Testis (tissue), 2 donors: ENCODE measurements at regions not wholly inside any gene's neighbourhood (a gene's known extent, or its start where the extent isn't known, plus 50 kb on each side); places are given as distances from the start of the nearest gene placed in this dataset.

Experiments used
- DNase-seq: peaks from one replicate; pipeline ENCODE4 v3.0.0-alpha.2; 2019
- H3K27ac ChIP-seq, 2 donors: fragments of 200-600 bp; sonication (generic); one replicate each; pipeline ENCODE4 v1.5.1; 2019
- H3K27me3 ChIP-seq: fragments of 200-600 bp; sonication (generic); one replicate; pipeline ENCODE4 v1.5.1; 2019
- H3K36me3 ChIP-seq: fragments of 200-600 bp; sonication (generic); one replicate; pipeline ENCODE4 v1.5.1; 2017; ENCODE audit warnings: low read depth; ENCODE audit errors: missing control alignments
- H3K4me1 ChIP-seq: fragments of 200-600 bp; sonication (generic); one replicate; pipeline ENCODE4 v1.5.1; 2019
- H3K4me3 ChIP-seq, 2 donors: fragments of 200-600 bp; sonication (generic); one replicate each; pipeline ENCODE4 v1.5.1; 2017 to 2019
- H3K9me3 ChIP-seq: fragments of 200-600 bp; sonication (generic); one replicate; pipeline ENCODE4 v1.5.1; 2017
- POLR2A ChIP-seq: fragments of 450-650 bp; IDR thresholded peaks from one replicate; pipeline ENCODE4 v1.6.1; 2017; ENCODE audit warnings: antibody characterized with exemption, mild to moderate bottlenecking, moderate library complexity
- WGBS, 2 donors: methylation state at CpG; one replicate each; pipeline ENCODE4 v1.1.5; 2018; 5-methylcytosine and 5-hydroxymethylcytosine counted together
- intact Hi-C: fragments of 100-400 bp; cut with DNase I; formaldehyde crosslinking; loops from one replicate; pipeline ENCODE4 v1.15.1; 2023; ENCODE audit warnings: low total_unique reads
- TF ChIP-seq, protein P1 (sequence below), 3 experiments: fragments of 450-650 bp in 2 of 3; fragments of 200-600 bp in 1 of 3; sonication (generic) in 1 of 3; IDR thresholded peaks; one replicate each; pipeline ENCODE4 v1.5.1; 2016 to 2019; ENCODE audit warnings: antibody characterized with exemption in 3 of 3, mild to moderate bottlenecking in 2 of 3, moderate library complexity in 1 of 3

DNA sequence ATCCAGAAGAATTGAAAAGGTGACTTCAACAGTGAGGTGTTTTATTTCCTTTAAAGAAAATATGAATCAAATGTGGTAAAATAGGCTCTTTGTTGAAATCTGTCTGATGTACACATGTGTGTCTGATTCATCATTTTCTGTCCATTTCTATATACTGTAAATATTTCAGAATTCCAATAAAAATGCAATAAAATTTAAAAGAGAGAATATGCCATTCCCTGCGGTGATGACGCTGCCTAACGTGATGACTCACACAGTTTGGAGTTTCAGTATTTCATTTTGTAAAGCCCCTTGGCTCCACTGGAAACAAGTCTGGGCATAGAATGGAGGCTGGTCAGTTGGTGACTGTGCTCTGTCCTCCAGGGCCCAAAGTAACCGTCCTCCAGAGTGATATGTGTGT, 482.5 kb upstream of the CDH5 start:
- no peaks in the 10 kb centered on the region for H3K9me3 ChIP-seq
- WGBS, 2 donors, result 96 to 98% methylated on average over 4 of the region's 4 CpGs
- no peaks in the 10 kb centered on the region for H3K36me3 ChIP-seq
- TF ChIP-seq, protein P1, sequence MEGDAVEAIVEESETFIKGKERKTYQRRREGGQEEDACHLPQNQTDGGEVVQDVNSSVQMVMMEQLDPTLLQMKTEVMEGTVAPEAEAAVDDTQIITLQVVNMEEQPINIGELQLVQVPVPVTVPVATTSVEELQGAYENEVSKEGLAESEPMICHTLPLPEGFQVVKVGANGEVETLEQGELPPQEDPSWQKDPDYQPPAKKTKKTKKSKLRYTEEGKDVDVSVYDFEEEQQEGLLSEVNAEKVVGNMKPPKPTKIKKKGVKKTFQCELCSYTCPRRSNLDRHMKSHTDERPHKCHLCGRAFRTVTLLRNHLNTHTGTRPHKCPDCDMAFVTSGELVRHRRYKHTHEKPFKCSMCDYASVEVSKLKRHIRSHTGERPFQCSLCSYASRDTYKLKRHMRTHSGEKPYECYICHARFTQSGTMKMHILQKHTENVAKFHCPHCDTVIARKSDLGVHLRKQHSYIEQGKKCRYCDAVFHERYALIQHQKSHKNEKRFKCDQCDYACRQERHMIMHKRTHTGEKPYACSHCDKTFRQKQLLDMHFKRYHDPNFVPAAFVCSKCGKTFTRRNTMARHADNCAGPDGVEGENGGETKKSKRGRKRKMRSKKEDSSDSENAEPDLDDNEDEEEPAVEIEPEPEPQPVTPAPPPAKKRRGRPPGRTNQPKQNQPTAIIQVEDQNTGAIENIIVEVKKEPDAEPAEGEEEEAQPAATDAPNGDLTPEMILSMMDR (IDR thresholded peaks at IDR 0.05), result no peak
- TF ChIP-seq POLR2A, result no peak
- no peak overlapping the region for H3K27ac ChIP-seq
- no peak overlapping the region for H3K4me3 ChIP-seq
- intact Hi-C loops, result no loop called here
- DNase-seq, result no peak
- H3K27me3 ChIP-seq, result no peaks in the 10 kb centered on the region
- H3K4me1 ChIP-seq, result no peaks in the 10 kb centered on the region

GRCh38 chr16:65878347-65878746, 488.1 kb upstream of the CDH5 start:
- Histone ChIP-seq H3K27me3 (no peaks in the 10 kb centered on the region), H3K27ac (no peak overlapping the region), H3K4me3 (no peak overlapping the region), H3K9me3 (no peaks in the 10 kb centered on the region), H3K36me3 (no peaks in the 10 kb centered on the region), H3K4me1 (no peaks in the 10 kb centered on the region)
- WGBS, 2 donors, result 92 to 97% methylated on average over 4 of the region's 4 CpGs
- DNase-seq, result no peak
- no peak for TF ChIP-seq POLR2A
- TF ChIP-seq, protein P1 (IDR thresholded peaks at IDR 0.05), result no peak
- intact Hi-C loops, result no loop called here

DNA sequence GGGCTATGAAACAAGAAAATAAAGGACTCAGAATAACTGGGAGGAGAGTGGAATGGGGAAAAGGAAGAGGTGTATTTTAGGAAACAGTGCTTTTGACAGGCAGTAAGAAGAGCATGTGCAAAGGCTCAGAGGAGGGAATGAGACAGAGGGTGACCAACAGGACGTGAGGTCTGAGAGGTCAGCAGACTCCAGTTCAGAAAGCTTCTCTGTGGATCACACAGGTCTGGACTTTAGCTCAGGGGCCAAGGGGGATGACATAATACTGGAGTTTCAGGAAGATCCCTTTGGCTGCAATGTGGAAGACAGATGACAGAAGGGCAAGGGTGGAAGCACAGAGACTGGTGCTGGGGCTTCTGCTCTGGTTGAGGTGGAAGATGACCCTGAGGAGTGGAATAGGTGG, 489.9 kb upstream of the CDH5 start:
- Histone ChIP-seq H3K36me3 (no peaks in the 10 kb centered on the region), H3K27ac (no peak overlapping the region), H3K27me3 (no peaks in the 10 kb centered on the region), H3K4me1 (no peaks in the 10 kb centered on the region), H3K4me3 (no peak overlapping the region), H3K9me3 (no peaks in the 10 kb centered on the region)
- TF ChIP-seq, protein P1 (IDR thresholded peaks at IDR 0.05), result no peak
- no peak for TF ChIP-seq POLR2A
- 67 to 80% methylated on average over 1 of the region's 1 CpG for WGBS, 2 donors
- DNase-seq, result no peak
- intact Hi-C loops, result no loop called here

GRCh38 chr16:65876056-65876408, 490.5 kb upstream of the CDH5 start:
- 74 to 80% methylated on average over 3 of the region's 3 CpGs for WGBS, 2 donors
- no peak for DNase-seq

More at GRCh38 chr16:65876056-65876408, 490.5 kb upstream of the CDH5 start:
- H3K4me3 ChIP-seq, result no peak overlapping the region
- H3K9me3 ChIP-seq, result no peaks in the 10 kb centered on the region
- intact Hi-C loops, result no loop called here
- no peaks in the 10 kb centered on the region for H3K27me3 ChIP-seq
- no peaks in the 10 kb centered on the region for H3K36me3 ChIP-seq
- no peak overlapping the region for H3K27ac ChIP-seq
- no peaks in the 10 kb centered on the region for H3K4me1 ChIP-seq
- TF ChIP-seq, protein P1 (IDR thresholded peaks at IDR 0.05), result no peak
- no peak for TF ChIP-seq POLR2A
